Neural progenitor cell (in vitro differentiated cells): ENCODE measurements at regions not wholly inside any gene's neighbourhood (a gene's known extent, or its start where the extent isn't known, plus 50 kb on each side); places are given as distances from the start of the nearest gene placed in this dataset. TPM values are rescaled to one million over a fixed set of nuclear protein-coding genes. Genes with fewer than 3 reads are reported as not detected.

ENCODE experiments used
- DNase-seq: peaks from one replicate; pipeline ENCODE4 v3.0.0-alpha.2; 2016; ENCODE audit warnings: low spot score
- H2AFZ ChIP-seq: fragments of 200-600 bp; sonication (generic); replicated peaks from 2 replicates; pipeline ENCODE4 v1.6.1; 2016; ENCODE audit warnings: antibody characterized with exemption
- H3F3A ChIP-seq: fragments of 200-600 bp; sonication (generic); 2 replicates; pipeline ENCODE4 v1.6.1; 2016; ENCODE audit warnings: antibody characterized with exemption, low read depth
- H3K27ac ChIP-seq: fragments of 200-600 bp; sonication (generic); 2 replicates; pipeline ENCODE4 v1.5.1; 2016; ENCODE audit warnings: mild to moderate bottlenecking
- H3K27me3 ChIP-seq: fragments of 200-600 bp; sonication (generic); 2 replicates; pipeline ENCODE4 v1.6.1; 2016; ENCODE audit warnings: mild to moderate bottlenecking, moderate library complexity
- H3K36me3 ChIP-seq: fragments of 200-600 bp; sonication (generic); 2 replicates; pipeline ENCODE4 v1.5.1; 2016
- H3K4me1 ChIP-seq: fragments of 200-600 bp; sonication (generic); 2 replicates; pipeline ENCODE4 v1.6.1; 2016; ENCODE audit warnings: mixed run types
- H3K4me2 ChIP-seq: fragments of 200-600 bp; sonication (generic); 2 replicates; pipeline ENCODE4 v1.6.1; 2016
- H3K4me3 ChIP-seq: fragments of 200-600 bp; sonication (generic); 2 replicates; pipeline ENCODE4 v1.5.1; 2016
- H3K79me2 ChIP-seq: fragments of 200-600 bp; sonication (generic); 2 replicates; pipeline ENCODE4 v1.6.1; 2016; ENCODE audit warnings: low read depth
- H3K9ac ChIP-seq: fragments of 200-600 bp; sonication (generic); 2 replicates; pipeline ENCODE4 v1.6.1; 2016
- H3K9me3 ChIP-seq: fragments of 200-600 bp; sonication (generic); 2 replicates; pipeline ENCODE4 v1.5.1; 2016; ENCODE audit warnings: low read depth
- H4K20me1 ChIP-seq: fragments of 200-600 bp; sonication (generic); 2 replicates; pipeline ENCODE4 v1.6.1; 2016; ENCODE audit warnings: low read depth
- H3K27ac Mint-ChIP-seq: 3 replicates; pipeline ENCODE4 v1.8.0; 2021; ENCODE audit warnings: mixed read lengths
- H3K27me3 Mint-ChIP-seq: 2 replicates; pipeline ENCODE4 v1.8.0; 2022; ENCODE audit warnings: low read depth, mild to moderate bottlenecking, inconsistent platforms, moderate library complexity, mixed read lengths; ENCODE audit not compliant: insufficient read depth
- H3K36me3 Mint-ChIP-seq: 3 replicates; pipeline ENCODE4 v1.8.0; 2021; ENCODE audit warnings: mixed read lengths
- H3K4me1 Mint-ChIP-seq: 3 replicates; pipeline ENCODE4 v1.8.0; 2021; ENCODE audit warnings: mixed read lengths
- H3K4me3 Mint-ChIP-seq: 3 replicates; pipeline ENCODE4 v1.8.0; 2021; ENCODE audit warnings: mild to moderate bottlenecking, moderate library complexity, mixed read lengths
- H3K9me3 Mint-ChIP-seq: 3 replicates; pipeline ENCODE4 v1.8.0; 2020; ENCODE audit warnings: mixed read lengths
- CTCF ChIP-seq: fragments of 200-600 bp; sonication (generic); IDR thresholded peaks from 2 replicates; pipeline ENCODE4 v1.5.1; 2017; ENCODE audit warnings: antibody characterized with exemption, mild to moderate bottlenecking
- EZH2 ChIP-seq: fragments of 200-600 bp; sonication (generic); IDR thresholded peaks from 2 replicates; pipeline ENCODE4 v1.6.1; 2017; ENCODE audit warnings: antibody characterized with exemption, mild to moderate bottlenecking, moderate library complexity
- EZH2phosphoT487 ChIP-seq: fragments of 200-600 bp; sonication (generic); IDR thresholded peaks from 2 replicates; pipeline ENCODE4 v1.6.1; 2017; ENCODE audit warnings: antibody characterized with exemption
- small RNA-seq: library from RNA; depleted of rRNA; stranded (forward); fragments of <200 nt; gene quantifications from one replicate; pipeline ENCODE3, GENCODE V24; 2015

- H3F3A ChIP-seq, result no peaks in the 10 kb centered on the region
- no peaks in the 10 kb centered on the region for H3K36me3 Mint-ChIP-seq
- H3K4me3 ChIP-seq, result no peak overlapping the region
- no peak for TF ChIP-seq CTCF
- TF ChIP-seq EZH2, result no peak
- no peak for TF ChIP-seq EZH2phosphoT487
- DNase-seq, result no peak
- no peak overlapping the region for H3K27ac Mint-ChIP-seq
- H3K9me3 Mint-ChIP-seq, result no peaks in the 10 kb centered on the region
- no peaks in the 10 kb centered on the region for H3K36me3 ChIP-seq
- H3K27ac ChIP-seq, result no peak overlapping the region
- H4K20me1 ChIP-seq, result no peaks in the 10 kb centered on the region
- no peak overlapping the region for H3K4me2 ChIP-seq
- H3K4me1 Mint-ChIP-seq, result no peaks in the 10 kb centered on the region
- H3K9ac ChIP-seq, result no peak overlapping the region
- H3K4me1 ChIP-seq, result no peaks in the 10 kb centered on the region
- no peak overlapping the region for H3K4me3 Mint-ChIP-seq
- no peaks in the 10 kb centered on the region for H3K79me2 ChIP-seq
- peaks cover 24% of the 10 kb centered on the region for H3K27me3 ChIP-seq
- H2AFZ ChIP-seq, result no peak overlapping the region
- H3K9me3 ChIP-seq, result no peaks in the 10 kb centered on the region
- peaks cover 6% of the 10 kb centered on the region for H3K27me3 Mint-ChIP-seq
Measured at GRCh38 chr7:155863721-155864151, 51.5 kb upstream of the SHH start.

GRCh38 chr7:155862123-155862892 lies 50.0 kb upstream of the SHH start:
- Histone ChIP-seq H3K79me2 (no peaks in the 10 kb centered on the region), H3K27me3 (peaks cover 24% of the 10 kb centered on the region), H3K36me3 (no peaks in the 10 kb centered on the region), H3K9ac (no peak overlapping the region), H2AFZ (no peak overlapping the region), H3K9me3 (no peaks in the 10 kb centered on the region), H3K4me1 (no peaks in the 10 kb centered on the region), H3K4me2 (no peak overlapping the region), H3K4me3 (no peak overlapping the region), H3F3A (no peaks in the 10 kb centered on the region), H4K20me1 (no peaks in the 10 kb centered on the region), H3K27ac (no peak overlapping the region)
- DNase-seq, result no peak
- Mint-ChIP-seq H3K4me1 (no peaks in the 10 kb centered on the region), H3K36me3 (no peaks in the 10 kb centered on the region), H3K27ac (no peak overlapping the region), H3K9me3 (no peaks in the 10 kb centered on the region), H3K27me3 (peaks cover 6% of the 10 kb centered on the region), H3K4me3 (no peak overlapping the region)
- TF ChIP-seq EZH2phosphoT487 (no peak), CTCF (peak; percentile 45)

Small RNA genes lying in the stretch of these regions (small RNA-seq; reads per million reads assigned to genes)
- gene AC093813.1 (not detected), gene RF00019 (not detected)
